ENCODE measurements at regions not wholly inside any gene's neighbourhood (a gene's known extent, or its start where the extent isn't known, plus 50 kb on each side); places are given as distances from the start of the nearest gene placed in this dataset.

- Histone ChIP-seq H3K27ac (ENCODE audit: insufficient read depth, low read depth, low read length) (no peak overlapping the region), H3K4me3 (replicated peaks in 1 of 3; ENCODE audit: insufficient read depth in 1 of 3, low read depth in 1 of 3, low read length in 3 of 3) (no peak overlapping the region), H3K36me3 (ENCODE audit: control insufficient read depth in 2 of 2, extremely low read depth in 1 of 2, insufficient read depth in 2 of 2, low read length in 2 of 2) (no peaks in the 10 kb centered on the region), H3K9me1 (replicated peaks; ENCODE audit: control insufficient read depth, extremely low read depth, insufficient read depth, low read length) (no peaks in the 10 kb centered on the region), H3K9me3 (replicated peaks; ENCODE audit: control insufficient read depth, insufficient read depth, low read length) (no peaks in the 10 kb centered on the region), H3K4me1 (ENCODE audit: control insufficient read depth, extremely low read depth, insufficient read depth, low read length) (no peaks in the 10 kb centered on the region), H3K4me2 (ENCODE audit: insufficient read depth, low read length) (no peak overlapping the region), H2AFZ (ENCODE audit: low read depth, low read length) (no peak overlapping the region), H4K20me1 (replicated peaks; ENCODE audit: control insufficient read depth, extremely low read depth, insufficient read depth, low read length) (no peaks in the 10 kb centered on the region), H3K79me2 (ENCODE audit: control insufficient read depth, insufficient read depth, low read length) (no peaks in the 10 kb centered on the region), H3K27me3 (ENCODE audit: control insufficient read depth in 2 of 2, insufficient read depth in 2 of 2, low read length in 2 of 2) (no peaks in the 10 kb centered on the region), H3K9ac (replicated peaks; ENCODE audit: extremely low read depth, insufficient read depth, low read length) (no peak overlapping the region)
- BruUV-seq (replicated peaks), result no TSS peak
- TF ChIP-seq FOS (IDR thresholded peaks at IDR 0.05; ENCODE audit: borderline replicate concordance, insufficient read depth, low read length), result no peak
- no peak for TF ChIP-seq JUN (IDR thresholded peaks at IDR 0.05; ENCODE audit: borderline replicate concordance, insufficient read depth, insufficient read length, low read depth)
- TF ChIP-seq, protein P1, sequence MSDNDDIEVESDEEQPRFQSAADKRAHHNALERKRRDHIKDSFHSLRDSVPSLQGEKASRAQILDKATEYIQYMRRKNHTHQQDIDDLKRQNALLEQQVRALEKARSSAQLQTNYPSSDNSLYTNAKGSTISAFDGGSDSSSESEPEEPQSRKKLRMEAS (IDR thresholded peaks at IDR 0.05; ENCODE audit: insufficient read depth, insufficient read length), result no peak
- TF ChIP-seq CTCF (IDR thresholded peaks at IDR 0.05; ENCODE audit: extremely low read depth in 1 of 2, insufficient read depth in 1 of 2, low read depth in 1 of 2, low read length in 2 of 2), result no peak
- ChIA-PET POLR2A (no interaction called here), CTCF (no interaction called here)
- dilution Hi-C loops (cut with MboI; ENCODE audit: extremely low pct_ligation_motif_present, low sequenced_read_pairs), result no loop called here
- no peak for DNase-seq (ENCODE audit: low read depth, low spot score)
- no peak for FAIRE-seq
- intact Hi-C loops (cut with micrococcal nuclease), result no loop called here
Observed at GRCh38 chrX:14124562-14124961, 94.9 kb upstream of the GEMIN8 start.

GRCh38 chrX:14095702-14096101, 66.0 kb upstream of the GEMIN8 start:
- H3K36me3 ChIP-seq (ENCODE audit: control insufficient read depth in 2 of 2, extremely low read depth in 1 of 2, insufficient read depth in 2 of 2, low read length in 2 of 2), result no peaks in the 10 kb centered on the region
- CTCF ChIA-PET, result interaction anchor here (0.7 to 3.6 kb wide), 5 partner anchors 602 to 1147 kb away, joined by 3 to 35 read pairs (median 6); no protein-coding TSS in a partner anchor
- no peak overlapping the region for H3K9ac ChIP-seq (replicated peaks; ENCODE audit: extremely low read depth, insufficient read depth, low read length)
- no TSS peak for BruUV-seq (replicated peaks)
- intact Hi-C loops (cut with micrococcal nuclease), result loop anchor here (1.0 kb wide), 2 partner anchors 1051 to 1148 kb away; no protein-coding TSS in a partner anchor
- no peaks in the 10 kb centered on the region for H3K27me3 ChIP-seq (ENCODE audit: control insufficient read depth in 2 of 2, insufficient read depth in 2 of 2, low read length in 2 of 2)
- no peak overlapping the region for H2AFZ ChIP-seq (ENCODE audit: low read depth, low read length)
- no peak overlapping the region for H3K27ac ChIP-seq (ENCODE audit: insufficient read depth, low read depth, low read length)
- no peaks in the 10 kb centered on the region for H3K4me1 ChIP-seq (ENCODE audit: control insufficient read depth, extremely low read depth, insufficient read depth, low read length)
- no peaks in the 10 kb centered on the region for H3K9me3 ChIP-seq (replicated peaks; ENCODE audit: control insufficient read depth, insufficient read depth, low read length)
- peak; percentile 47 for DNase-seq (ENCODE audit: low read depth, low spot score)
- FAIRE-seq, result peak; percentile 62
- dilution Hi-C loops (cut with MboI; ENCODE audit: extremely low pct_ligation_motif_present, low sequenced_read_pairs), result no loop called here
- no peak overlapping the region for H3K4me2 ChIP-seq (ENCODE audit: insufficient read depth, low read length)
- TF ChIP-seq POLR2A (IDR thresholded peaks at IDR 0.05; ENCODE audit: low read depth, low read length) (no peak), CTCF (IDR thresholded peaks at IDR 0.05; ENCODE audit: extremely low read depth in 1 of 2, insufficient read depth in 1 of 2, low read depth in 1 of 2, low read length in 2 of 2) (peak; percentile 47 to 59)
- H3K9me1 ChIP-seq (replicated peaks; ENCODE audit: control insufficient read depth, extremely low read depth, insufficient read depth, low read length), result no peaks in the 10 kb centered on the region
- no peaks in the 10 kb centered on the region for H3K79me2 ChIP-seq (ENCODE audit: control insufficient read depth, insufficient read depth, low read length)
- H4K20me1 ChIP-seq (replicated peaks; ENCODE audit: control insufficient read depth, extremely low read depth, insufficient read depth, low read length), result no peaks in the 10 kb centered on the region
- POLR2A ChIA-PET, result no interaction called here
- H3K4me3 ChIP-seq (replicated peaks in 1 of 3; ENCODE audit: insufficient read depth in 1 of 3, low read depth in 1 of 3, low read length in 3 of 3), result no peak overlapping the region

Measured in endothelial cell of umbilical vein (primary cell).